ENCODE measurements at regions not wholly inside any gene's neighbourhood (a gene's known extent, or its start where the extent isn't known, plus 50 kb on each side); places are given as distances from the start of the nearest gene placed in this dataset.

GRCh38 chr10:130666215-130666614 lies 530.0 kb downstream of the GLRX3 start:
- Histone ChIP-seq H3K4me1 (ENCODE audit: control insufficient read depth in 2 of 3, insufficient read depth in 2 of 3, low read depth in 1 of 3, low read length in 3 of 3) (no peaks in the 10 kb centered on the region), H3K27me3 (ENCODE audit: control insufficient read depth, insufficient read depth, low read length) (no peaks in the 10 kb centered on the region), H3K36me3 (ENCODE audit: control insufficient read depth in 2 of 3, insufficient read depth in 3 of 3, low read length in 3 of 3) (no peaks in the 10 kb centered on the region), H3K9ac (ENCODE audit: low read length in 3 of 3) (no peak overlapping the region), H3K4me3 (ENCODE audit: low read length in 3 of 3) (no peak overlapping the region), H3K9me3 (ENCODE audit: control insufficient read depth in 2 of 3, insufficient read depth in 1 of 3, low read length in 3 of 3) (no peaks in the 10 kb centered on the region), H3K27ac (ENCODE audit: low read depth in 2 of 2, low read length in 2 of 2) (no peak overlapping the region)
- DNase-seq, result no peak
- TF ChIP-seq, protein P1, sequence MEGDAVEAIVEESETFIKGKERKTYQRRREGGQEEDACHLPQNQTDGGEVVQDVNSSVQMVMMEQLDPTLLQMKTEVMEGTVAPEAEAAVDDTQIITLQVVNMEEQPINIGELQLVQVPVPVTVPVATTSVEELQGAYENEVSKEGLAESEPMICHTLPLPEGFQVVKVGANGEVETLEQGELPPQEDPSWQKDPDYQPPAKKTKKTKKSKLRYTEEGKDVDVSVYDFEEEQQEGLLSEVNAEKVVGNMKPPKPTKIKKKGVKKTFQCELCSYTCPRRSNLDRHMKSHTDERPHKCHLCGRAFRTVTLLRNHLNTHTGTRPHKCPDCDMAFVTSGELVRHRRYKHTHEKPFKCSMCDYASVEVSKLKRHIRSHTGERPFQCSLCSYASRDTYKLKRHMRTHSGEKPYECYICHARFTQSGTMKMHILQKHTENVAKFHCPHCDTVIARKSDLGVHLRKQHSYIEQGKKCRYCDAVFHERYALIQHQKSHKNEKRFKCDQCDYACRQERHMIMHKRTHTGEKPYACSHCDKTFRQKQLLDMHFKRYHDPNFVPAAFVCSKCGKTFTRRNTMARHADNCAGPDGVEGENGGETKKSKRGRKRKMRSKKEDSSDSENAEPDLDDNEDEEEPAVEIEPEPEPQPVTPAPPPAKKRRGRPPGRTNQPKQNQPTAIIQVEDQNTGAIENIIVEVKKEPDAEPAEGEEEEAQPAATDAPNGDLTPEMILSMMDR (IDR thresholded peaks at IDR 0.05; ENCODE audit: borderline replicate concordance, extremely low read depth, insufficient read depth), result no peak
- intact Hi-C loops (cut with DNase I), result no loop called here
- FAIRE-seq, result no peak

- Histone ChIP-seq H3K27me3 (ENCODE audit: control insufficient read depth, insufficient read depth, low read length) (no peaks in the 10 kb centered on the region), H3K4me1 (ENCODE audit: control insufficient read depth in 2 of 3, insufficient read depth in 2 of 3, low read depth in 1 of 3, low read length in 3 of 3) (no peaks in the 10 kb centered on the region), H3K9me3 (ENCODE audit: control insufficient read depth in 2 of 3, insufficient read depth in 1 of 3, low read length in 3 of 3) (no peaks in the 10 kb centered on the region), H3K4me3 (ENCODE audit: low read length in 3 of 3) (no peak overlapping the region), H3K36me3 (ENCODE audit: control insufficient read depth in 2 of 3, insufficient read depth in 3 of 3, low read length in 3 of 3) (no peaks in the 10 kb centered on the region), H3K9ac (ENCODE audit: low read length in 3 of 3) (no peak overlapping the region), H3K27ac (ENCODE audit: low read depth in 2 of 2, low read length in 2 of 2) (no peak overlapping the region)
- intact Hi-C loops (cut with DNase I), result no loop called here
- TF ChIP-seq, protein P1 (IDR thresholded peaks at IDR 0.05; ENCODE audit: borderline replicate concordance, extremely low read depth, insufficient read depth), result peak; percentile 54
- DNase-seq (peak in 4 of 5 donors; percentile 46 to 87 (median 64)), FAIRE-seq (no peak)
These were observed 550.6 kb downstream of the GLRX3 start for GRCh38 chr10:130686689-130687300.

DNA sequence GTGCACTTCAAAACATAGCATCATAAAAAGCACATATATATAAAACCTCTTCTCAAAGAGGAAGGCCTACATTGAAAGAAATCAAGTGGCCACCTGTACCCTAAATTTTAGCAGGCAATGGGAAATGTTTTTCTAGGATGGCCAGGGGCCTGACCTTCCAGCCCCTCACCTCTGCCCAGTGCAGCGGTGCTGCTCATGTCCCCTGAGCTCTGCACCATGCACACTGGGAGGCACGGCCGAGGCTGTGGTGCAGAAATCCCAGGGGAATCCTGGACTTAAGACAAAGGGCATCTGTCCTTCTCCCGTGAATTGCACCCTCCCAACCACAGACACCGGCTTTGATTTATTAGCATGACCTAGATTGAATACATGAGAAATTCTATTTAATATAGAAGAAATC lies 551.4 kb downstream of the GLRX3 start:
- TF ChIP-seq, protein P1 (IDR thresholded peaks at IDR 0.05; ENCODE audit: borderline replicate concordance, extremely low read depth, insufficient read depth), result no peak
- DNase-seq (no peak), FAIRE-seq (no peak)
- H3K4me3 ChIP-seq (ENCODE audit: low read length in 3 of 3), result no peak overlapping the region
- H3K9me3 ChIP-seq (ENCODE audit: control insufficient read depth in 2 of 3, insufficient read depth in 1 of 3, low read length in 3 of 3), result no peaks in the 10 kb centered on the region
- intact Hi-C loops (cut with DNase I), result no loop called here
- H3K9ac ChIP-seq (ENCODE audit: low read length in 3 of 3), result no peak overlapping the region
- no peaks in the 10 kb centered on the region for H3K4me1 ChIP-seq (ENCODE audit: control insufficient read depth in 2 of 3, insufficient read depth in 2 of 3, low read depth in 1 of 3, low read length in 3 of 3)
- H3K27ac ChIP-seq (ENCODE audit: low read depth in 2 of 2, low read length in 2 of 2), result no peak overlapping the region
- no peaks in the 10 kb centered on the region for H3K27me3 ChIP-seq (ENCODE audit: control insufficient read depth, insufficient read depth, low read length)
- no peaks in the 10 kb centered on the region for H3K36me3 ChIP-seq (ENCODE audit: control insufficient read depth in 2 of 3, insufficient read depth in 3 of 3, low read length in 3 of 3)
